Mesenchymal stem cell (in vitro differentiated cells and primary cell): ENCODE measurements at regions not wholly inside any gene's neighbourhood (a gene's known extent, or its start where the extent isn't known, plus 50 kb on each side); places are given as distances from the start of the nearest gene placed in this dataset.
A peak's percentile ranks its signal among the peaks of the same experiment; 100 is the strongest.

ENCODE experiments used
- DNase-seq: peaks from one replicate; pipeline ENCODE4 v3.0.0-alpha.2; 2013
- H2AFZ ChIP-seq: one replicate; pipeline ENCODE4 v1.6.1; 2013; ENCODE audit warnings: low read depth, mild to moderate bottlenecking, control low read depth, inconsistent platforms, low read length, moderate library complexity
- H2AK5ac ChIP-seq: 2 replicates; pipeline ENCODE4 v1.6.1; 2013; ENCODE audit warnings: low read length, moderate library complexity, mild to moderate bottlenecking, inconsistent platforms; ENCODE audit not compliant: severe bottlenecking
- H2BK120ac ChIP-seq: one replicate; pipeline ENCODE4 v1.6.1; 2013; ENCODE audit warnings: low read depth, mild to moderate bottlenecking, inconsistent platforms, low read length, moderate library complexity
- H2BK12ac ChIP-seq, 2 experiments: one replicate each; pipeline ENCODE4 v1.6.1; 2013; ENCODE audit warnings: inconsistent platforms in 2 of 2, low read length in 2 of 2, mild to moderate bottlenecking in 2 of 2, moderate library complexity in 2 of 2, control low read depth in 1 of 2
- H2BK15ac ChIP-seq: one replicate; pipeline ENCODE4 v1.6.1; 2013; ENCODE audit warnings: mild to moderate bottlenecking, low read depth, inconsistent platforms; ENCODE audit not compliant: poor library complexity, severe bottlenecking
- H2BK5ac ChIP-seq: 2 replicates; pipeline ENCODE4 v1.6.1; 2013; ENCODE audit warnings: low read depth, mild to moderate bottlenecking, low read length, control low read depth, inconsistent platforms; ENCODE audit not compliant: poor library complexity, severe bottlenecking
- H3K14ac ChIP-seq, 2 experiments: one replicate each; pipeline ENCODE4 v1.6.1; 2013; ENCODE audit warnings: inconsistent platforms in 2 of 2, low read length in 2 of 2, control low read depth in 1 of 2, mild to moderate bottlenecking in 1 of 2, moderate library complexity in 1 of 2
- H3K18ac ChIP-seq, 2 experiments: one replicate each; pipeline ENCODE4 v1.6.1; 2013; ENCODE audit warnings: inconsistent platforms in 2 of 2, low read length in 2 of 2, control low read depth in 1 of 2, low read depth in 1 of 2, mild to moderate bottlenecking in 1 of 2
- H3K23ac ChIP-seq, 2 experiments: one replicate each; pipeline ENCODE4 v1.6.1; 2013; ENCODE audit warnings: inconsistent platforms in 2 of 2, low read length in 2 of 2, mild to moderate bottlenecking in 2 of 2, moderate library complexity in 2 of 2, control low read depth in 1 of 2
- H3K27ac ChIP-seq: 2 replicates; pipeline ENCODE4 v1.5.1; 2013; ENCODE audit warnings: mild to moderate bottlenecking, moderate library complexity, low read length, control low read depth, inconsistent platforms; ENCODE audit not compliant: poor library complexity, severe bottlenecking
- H3K27me3 ChIP-seq, 2 experiments: 2 replicates each; pipeline versions ENCODE4 v1.6.1 to v1.7.0; 2013; ENCODE audit warnings: low read length in 2 of 2, mild to moderate bottlenecking in 2 of 2, moderate library complexity in 2 of 2, control low read depth in 1 of 2, inconsistent platforms in 1 of 2; ENCODE audit not compliant: control insufficient read depth in 1 of 2, insufficient read depth in 1 of 2
- H3K36me3 ChIP-seq, 2 experiments: 2 replicates each; pipeline versions ENCODE4 v1.6.1 to v1.7.0; 2013; ENCODE audit warnings: low read length in 2 of 2, control low read depth in 1 of 2, inconsistent platforms in 1 of 2, low read depth in 1 of 2, mild to moderate bottlenecking in 1 of 2; ENCODE audit not compliant: insufficient read depth in 2 of 2, control insufficient read depth in 1 of 2
- H3K4ac ChIP-seq, 2 experiments: one replicate each; pipeline ENCODE4 v1.6.1; 2013; ENCODE audit warnings: inconsistent platforms in 2 of 2, low read length in 2 of 2, mild to moderate bottlenecking in 2 of 2, moderate library complexity in 2 of 2, control low read depth in 1 of 2, low read depth in 1 of 2
- H3K4me1 ChIP-seq: 2 replicates; pipeline ENCODE4 v1.6.1; 2013; ENCODE audit warnings: low read depth, low read length, control low read depth; ENCODE audit not compliant: control insufficient read depth, insufficient read depth
- H3K4me2 ChIP-seq: 2 replicates; pipeline ENCODE4 v1.6.1; 2013; ENCODE audit warnings: low read length, mild to moderate bottlenecking, inconsistent platforms; ENCODE audit not compliant: poor library complexity, severe bottlenecking
- H3K4me3 ChIP-seq, 2 experiments: 2 replicates each; pipeline versions ENCODE4 v1.5.1 to v1.7.0; 2013; ENCODE audit warnings: low read length in 2 of 2, mild to moderate bottlenecking in 2 of 2, control low read depth in 1 of 2, low read depth in 1 of 2; ENCODE audit not compliant: insufficient read depth in 1 of 2
- H3K79me1 ChIP-seq: replicated peaks from 2 replicates; pipeline ENCODE4 v1.6.1; 2013; ENCODE audit warnings: mild to moderate bottlenecking, control low read depth, low read length, inconsistent platforms; ENCODE audit not compliant: poor library complexity, severe bottlenecking
- H3K9ac ChIP-seq: 2 replicates; pipeline ENCODE4 v1.7.0; 2013; ENCODE audit warnings: mild to moderate bottlenecking, low read length, moderate library complexity
- H3K9me3 ChIP-seq: 2 replicates; pipeline ENCODE4 v1.7.0; 2013; ENCODE audit warnings: mild to moderate bottlenecking, low read length; ENCODE audit not compliant: control insufficient read depth
- H4K8ac ChIP-seq: one replicate; pipeline ENCODE4 v1.6.1; 2013; ENCODE audit warnings: inconsistent platforms, mild to moderate bottlenecking, low read length, moderate library complexity
- H4K91ac ChIP-seq: one replicate; pipeline ENCODE4 v1.6.1; 2013; ENCODE audit warnings: mild to moderate bottlenecking, low read length, inconsistent platforms
- whole genome bisulfite sequencing: methylation state at CpG from one replicate; pipeline ENCODE4 v1.1.7; 2013; ENCODE audit warnings: mixed read lengths; 5-methylcytosine and 5-hydroxymethylcytosine counted together

DNA sequence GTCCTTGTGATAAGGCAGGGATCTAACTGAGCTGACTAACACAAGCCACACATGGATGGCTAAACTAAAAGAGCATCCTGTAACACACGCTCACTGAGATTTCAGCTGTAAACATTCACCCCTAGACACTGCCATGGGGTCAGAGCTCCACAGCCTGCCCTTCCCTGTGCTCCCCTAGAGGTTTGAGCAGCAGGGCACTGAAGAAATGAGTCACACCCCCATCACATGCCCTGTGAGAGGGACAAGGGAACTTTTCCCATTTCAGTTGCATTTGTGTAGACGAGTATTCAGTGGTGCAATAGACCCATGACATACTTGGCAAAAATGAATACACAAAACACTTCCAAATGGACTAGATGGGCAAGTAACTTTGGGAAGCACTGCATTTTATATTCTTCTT, 402.4 kb upstream of the LRRTM1 start:
- Histone ChIP-seq H3K4ac (no peak overlapping the region), H3K14ac (no peak overlapping the region), H2BK15ac (no peak overlapping the region), H3K79me1 (no peaks in the 10 kb centered on the region), H4K8ac (no peak overlapping the region), H2BK5ac (no peak overlapping the region), H3K36me3 (no peaks in the 10 kb centered on the region), H3K9ac (no peak overlapping the region), H3K18ac (no peak overlapping the region), H3K4me2 (no peak overlapping the region), H3K9me3 (no peaks in the 10 kb centered on the region), H2BK120ac (no peak overlapping the region), H2BK12ac (no peak overlapping the region), H2AK5ac (no peak overlapping the region), H3K27ac (no peak overlapping the region), H3K27me3 (no peaks in the 10 kb centered on the region), H4K91ac (no peak overlapping the region), H3K23ac (no peak overlapping the region), H3K4me1 (no peaks in the 10 kb centered on the region), H3K4me3 (no peak overlapping the region), H2AFZ (no peak overlapping the region)
- 64% methylated on average over 1 of the region's 2 CpGs for WGBS
- DNase-seq, result peak; percentile 22

DNA sequence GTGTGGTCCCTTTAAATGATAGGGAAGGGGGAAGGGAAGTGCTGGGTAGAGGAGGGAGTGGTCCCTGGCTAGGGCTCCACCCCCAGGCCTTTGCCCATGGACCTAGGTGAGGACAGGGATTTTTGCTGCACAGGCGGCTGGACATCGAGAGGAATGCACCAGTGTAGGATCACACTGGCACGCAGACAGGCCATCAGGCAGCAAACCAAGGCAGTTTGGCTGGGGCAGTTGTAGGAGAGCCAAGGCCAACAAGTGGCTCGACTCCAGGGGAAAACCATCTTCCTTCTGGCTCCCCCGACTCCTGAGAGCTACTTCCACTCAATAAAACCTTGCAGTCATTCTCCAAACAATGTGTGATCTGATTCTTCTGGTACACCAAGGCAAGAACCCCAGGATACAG, 402.0 kb upstream of the LRRTM1 start:
- H3K36me3 ChIP-seq, result no peaks in the 10 kb centered on the region
- DNase-seq, result no peak
- WGBS, result 88% methylated on average over 5 of the region's 5 CpGs

DNA sequence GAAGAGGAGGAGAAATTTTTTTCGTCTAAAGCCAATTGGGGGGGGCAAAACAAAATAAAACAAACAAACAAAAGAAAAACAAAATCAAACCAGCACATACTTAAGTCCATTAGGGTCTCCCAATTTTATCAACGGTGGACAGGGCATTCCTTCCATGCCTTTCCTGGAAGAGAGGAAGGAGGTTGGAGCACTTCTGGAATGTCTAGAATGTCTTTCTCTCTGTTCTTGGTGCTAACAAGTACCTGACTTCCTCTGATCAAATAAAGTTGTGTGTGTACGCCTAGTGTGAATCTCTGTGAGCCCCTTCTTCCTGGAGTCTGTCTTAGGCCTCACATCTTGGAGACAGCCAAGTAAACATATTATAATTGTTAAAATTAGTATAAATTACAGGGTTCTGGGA, 399.0 kb upstream of the LRRTM1 start:
- Histone ChIP-seq H3K27ac (no peak overlapping the region), H3K23ac (no peak overlapping the region), H3K9ac (no peak overlapping the region), H3K4ac (no peak overlapping the region), H2BK120ac (no peak overlapping the region), H3K4me2 (no peak overlapping the region), H3K79me1 (no peaks in the 10 kb centered on the region), H2BK15ac (no peak overlapping the region), H3K36me3 (no peaks in the 10 kb centered on the region), H3K4me3 (no peak overlapping the region), H3K14ac (no peak overlapping the region), H3K18ac (no peak overlapping the region), H3K27me3 (no peaks in the 10 kb centered on the region), H2AFZ (no peak overlapping the region), H2BK12ac (no peak overlapping the region), H4K91ac (no peak overlapping the region), H3K9me3 (no peaks in the 10 kb centered on the region), H4K8ac (no peak overlapping the region), H2AK5ac (no peak overlapping the region), H2BK5ac (no peak overlapping the region), H3K4me1 (no peaks in the 10 kb centered on the region)
- no peak for DNase-seq
- WGBS, result no CpG with 5 or more reads among the region's 3 CpGs

More for the DNA sequence above, 402.0 kb upstream of the LRRTM1 start:
- H3K9me3 ChIP-seq, result no peaks in the 10 kb centered on the region
- no peak overlapping the region for H3K4ac ChIP-seq
- no peak overlapping the region for H2BK5ac ChIP-seq
- no peak overlapping the region for H3K27ac ChIP-seq
- no peak overlapping the region for H2BK12ac ChIP-seq
- H3K79me1 ChIP-seq, result no peaks in the 10 kb centered on the region
- H3K27me3 ChIP-seq, result no peaks in the 10 kb centered on the region
- no peaks in the 10 kb centered on the region for H3K4me1 ChIP-seq
- H4K91ac ChIP-seq, result no peak overlapping the region
- H3K18ac ChIP-seq, result no peak overlapping the region
- H3K23ac ChIP-seq, result no peak overlapping the region
- H2BK120ac ChIP-seq, result no peak overlapping the region
- no peak overlapping the region for H4K8ac ChIP-seq
- no peak overlapping the region for H2AK5ac ChIP-seq
- no peak overlapping the region for H2BK15ac ChIP-seq
- no peak overlapping the region for H2AFZ ChIP-seq
- H3K9ac ChIP-seq, result no peak overlapping the region
- no peak overlapping the region for H3K4me2 ChIP-seq
- no peak overlapping the region for H3K14ac ChIP-seq
- H3K4me3 ChIP-seq, result no peak overlapping the region

DNA sequence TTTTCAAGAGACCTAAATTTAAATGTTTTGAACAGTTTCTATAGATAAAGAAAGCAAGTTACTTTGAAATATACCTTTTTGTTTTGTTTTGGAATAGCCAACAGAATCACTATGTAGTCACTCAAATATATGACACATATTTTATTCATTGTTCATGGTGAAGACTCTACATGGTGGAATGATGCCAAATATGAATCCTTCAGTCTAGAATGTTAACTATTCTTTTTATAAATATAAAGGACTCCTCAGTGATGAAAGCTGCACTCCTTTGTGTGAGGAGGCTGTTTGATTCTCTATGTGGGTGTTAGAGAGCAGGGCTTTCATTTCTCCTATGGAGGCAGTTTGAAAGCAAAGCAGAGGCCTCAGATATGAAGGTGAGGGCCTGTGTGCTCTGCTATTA, 396.4 kb upstream of the LRRTM1 start:
- H2AK5ac ChIP-seq, result no peak overlapping the region
- H2AFZ ChIP-seq, result no peak overlapping the region
- H2BK12ac ChIP-seq, result no peak overlapping the region
- H2BK15ac ChIP-seq, result no peak overlapping the region
- no peak overlapping the region for H3K14ac ChIP-seq
- H3K4ac ChIP-seq, result no peak overlapping the region
- H3K18ac ChIP-seq, result no peak overlapping the region
- no peaks in the 10 kb centered on the region for H3K9me3 ChIP-seq
- H2BK120ac ChIP-seq, result no peak overlapping the region
- H3K27me3 ChIP-seq, result no peaks in the 10 kb centered on the region
- no peak overlapping the region for H3K23ac ChIP-seq
- H4K91ac ChIP-seq, result no peak overlapping the region
- no peaks in the 10 kb centered on the region for H3K4me1 ChIP-seq
- no peak overlapping the region for H4K8ac ChIP-seq
- no peaks in the 10 kb centered on the region for H3K79me1 ChIP-seq
- H3K9ac ChIP-seq, result no peak overlapping the region
- no peaks in the 10 kb centered on the region for H3K36me3 ChIP-seq
- H3K27ac ChIP-seq, result no peak overlapping the region
- no peak overlapping the region for H3K4me2 ChIP-seq
- no peak overlapping the region for H3K4me3 ChIP-seq
- DNase-seq, result no peak
- no peak overlapping the region for H2BK5ac ChIP-seq
